Sigmoid colon (tissue), 6 donors: ENCODE measurements at regions not wholly inside any gene's neighbourhood (a gene's known extent, or its start where the extent isn't known, plus 50 kb on each side); places are given as distances from the start of the nearest gene placed in this dataset.

Experiments used
- DNase-seq: peaks from one replicate; pipeline ENCODE4 v3.0.0-alpha.2; 2019
- H3K27ac ChIP-seq, 4 donors: fragments of 200-600 bp; sonication (generic); one replicate each; pipeline ENCODE4 v1.5.1; 2016 to 2019; ENCODE audit warnings: mild to moderate bottlenecking in 1 of 4
- H3K27me3 ChIP-seq, 3 donors: fragments of 200-600 bp; sonication (generic); one replicate each; pipeline ENCODE4 v1.5.1; 2019; ENCODE audit warnings: mild to moderate bottlenecking in 1 of 3
- H3K36me3 ChIP-seq, 4 donors: fragments of 200-600 bp; sonication (generic); one replicate each; pipeline ENCODE4 v1.5.1; 2016 to 2019
- H3K4me1 ChIP-seq, 4 donors: fragments of 200-600 bp; sonication (generic); one replicate each; pipeline ENCODE4 v1.5.1; 2017 to 2019
- H3K4me3 ChIP-seq, 4 donors: fragments of 200-600 bp; sonication (generic); one replicate each; pipeline ENCODE4 v1.5.1; 2017 to 2019; ENCODE audit warnings: mild to moderate bottlenecking in 2 of 4, moderate library complexity in 1 of 4
- H3K9me3 ChIP-seq, 4 donors: fragments of 200-600 bp in 3 of 4; sonication (generic) in 3 of 4; one replicate each; pipeline versions ENCODE4 v1.5.1 to v1.6.1; 2013 to 2019
- EP300 ChIP-seq, 4 donors: sonication (generic); formaldehyde crosslinking; IDR thresholded peaks; one replicate each; pipeline ENCODE4 v1.6.1; 2017; ENCODE audit warnings: antibody characterized with exemption in 4 of 4
- POLR2A ChIP-seq, 2 donors: fragments of 450-650 bp; IDR thresholded peaks; one replicate each; pipeline ENCODE4 v1.6.1; 2016; ENCODE audit warnings: antibody characterized with exemption in 2 of 2, mild to moderate bottlenecking in 2 of 2, moderate library complexity in 2 of 2
- POLR2AphosphoS5 ChIP-seq, 4 donors: sonication (generic); formaldehyde crosslinking; IDR thresholded peaks; one replicate each; pipeline ENCODE4 v1.6.1; 2017; ENCODE audit warnings: antibody characterized with exemption in 4 of 4
- WGBS, 2 donors: extraction: QIAGEN DNeasy Blood & Tissue Kit; methylation state at CpG; one replicate each; pipeline ENCODE4 v1.1.7; 2013; 5-methylcytosine and 5-hydroxymethylcytosine counted together
- intact Hi-C: fragments of 100-400 bp; cut with DNase I; formaldehyde crosslinking; loops from one replicate; pipeline ENCODE4 v1.15.1; 2023
- TF ChIP-seq, protein P1 (sequence below), 4 experiments: fragments of 450-650 bp in 3 of 4; fragments of 200-600 bp in 1 of 4; IDR thresholded peaks; one replicate each; pipeline ENCODE4 v1.5.1; 2016 to 2019; ENCODE audit warnings: antibody characterized with exemption in 4 of 4, mild to moderate bottlenecking in 3 of 4, moderate library complexity in 2 of 4
- donor health status: healthy with polysubstance abuse.
- donor health status: healthy.

DNA sequence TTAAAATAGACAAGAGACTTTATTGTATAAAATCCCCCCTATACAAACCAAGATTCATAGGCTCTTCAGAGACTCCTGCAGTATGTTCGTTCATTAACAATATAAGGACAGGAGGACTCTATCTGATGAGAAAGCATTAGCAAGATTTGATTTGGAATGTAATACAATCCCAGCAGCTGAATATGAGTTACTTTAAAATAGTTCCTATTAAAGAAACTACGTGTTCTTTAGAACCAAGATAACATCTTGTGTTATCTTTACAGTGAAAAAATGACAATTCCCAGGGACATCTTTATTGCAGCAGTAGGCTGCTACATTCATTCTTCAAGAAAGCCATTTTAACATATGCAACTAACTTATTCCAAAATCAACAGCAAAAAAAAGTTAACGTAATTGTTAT is 1360.1 kb upstream of the GJE1 start:
- no peaks in the 10 kb centered on the region for H3K36me3 ChIP-seq
- intact Hi-C loops: no loop called here

DNA sequence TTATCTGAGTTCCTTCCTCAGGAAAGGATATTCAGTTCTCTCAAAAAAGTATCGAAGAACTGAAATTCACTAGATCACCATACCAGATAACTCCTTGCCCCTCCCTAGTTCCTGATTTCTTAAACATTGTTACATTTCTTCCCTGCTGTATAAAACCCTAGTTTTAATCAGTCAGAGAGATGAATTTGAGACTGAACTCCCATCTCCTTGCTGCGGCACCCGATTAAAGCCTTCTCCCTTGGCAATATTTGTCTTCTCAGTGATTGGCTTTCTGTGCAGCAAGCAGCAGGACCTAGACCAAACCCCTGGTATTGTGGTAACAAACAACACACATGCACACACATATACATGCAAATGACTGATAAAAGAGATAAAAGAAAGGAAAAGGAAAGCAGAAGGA is 1364.6 kb upstream of the GJE1 start:
- Histone ChIP-seq H3K27me3 (no peaks in the 10 kb centered on the region), H3K4me3 (no peak overlapping the region), H3K4me1 (no peaks in the 10 kb centered on the region), H3K36me3 (no peaks in the 10 kb centered on the region), H3K27ac (no peak overlapping the region), H3K9me3 (no peaks in the 10 kb centered on the region)
- intact Hi-C loops: no loop called here
- TF ChIP-seq, protein P1, sequence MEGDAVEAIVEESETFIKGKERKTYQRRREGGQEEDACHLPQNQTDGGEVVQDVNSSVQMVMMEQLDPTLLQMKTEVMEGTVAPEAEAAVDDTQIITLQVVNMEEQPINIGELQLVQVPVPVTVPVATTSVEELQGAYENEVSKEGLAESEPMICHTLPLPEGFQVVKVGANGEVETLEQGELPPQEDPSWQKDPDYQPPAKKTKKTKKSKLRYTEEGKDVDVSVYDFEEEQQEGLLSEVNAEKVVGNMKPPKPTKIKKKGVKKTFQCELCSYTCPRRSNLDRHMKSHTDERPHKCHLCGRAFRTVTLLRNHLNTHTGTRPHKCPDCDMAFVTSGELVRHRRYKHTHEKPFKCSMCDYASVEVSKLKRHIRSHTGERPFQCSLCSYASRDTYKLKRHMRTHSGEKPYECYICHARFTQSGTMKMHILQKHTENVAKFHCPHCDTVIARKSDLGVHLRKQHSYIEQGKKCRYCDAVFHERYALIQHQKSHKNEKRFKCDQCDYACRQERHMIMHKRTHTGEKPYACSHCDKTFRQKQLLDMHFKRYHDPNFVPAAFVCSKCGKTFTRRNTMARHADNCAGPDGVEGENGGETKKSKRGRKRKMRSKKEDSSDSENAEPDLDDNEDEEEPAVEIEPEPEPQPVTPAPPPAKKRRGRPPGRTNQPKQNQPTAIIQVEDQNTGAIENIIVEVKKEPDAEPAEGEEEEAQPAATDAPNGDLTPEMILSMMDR (IDR thresholded peaks at IDR 0.05): no peak
- TF ChIP-seq POLR2A (IDR thresholded peaks at IDR 0.05) (no peak), EP300 (IDR thresholded peaks at IDR 0.05) (no peak), POLR2AphosphoS5 (IDR thresholded peaks at IDR 0.05) (no peak)
- WGBS, 2 donors: 79 to 94% methylated on average over 3 of the region's 3 CpGs
- no peak for DNase-seq

More for the DNA sequence above, 1360.1 kb upstream of the GJE1 start:
- no peaks in the 10 kb centered on the region for H3K27me3 ChIP-seq
- H3K9me3 ChIP-seq: no peaks in the 10 kb centered on the region
- TF ChIP-seq, protein P1 (IDR thresholded peaks at IDR 0.05): no peak
- TF ChIP-seq POLR2A (IDR thresholded peaks at IDR 0.05) (no peak), EP300 (IDR thresholded peaks at IDR 0.05) (no peak), POLR2AphosphoS5 (IDR thresholded peaks at IDR 0.05) (no peak)
- no peak overlapping the region for H3K27ac ChIP-seq
- no peak overlapping the region for H3K4me3 ChIP-seq
- peaks cover 0 to 13% (median 11%) of the 10 kb centered on the region in 4 donors for H3K4me1 ChIP-seq
- 56 to 74% methylated on average over 3 of the region's 3 CpGs for WGBS, 2 donors
- no peak for DNase-seq

DNA sequence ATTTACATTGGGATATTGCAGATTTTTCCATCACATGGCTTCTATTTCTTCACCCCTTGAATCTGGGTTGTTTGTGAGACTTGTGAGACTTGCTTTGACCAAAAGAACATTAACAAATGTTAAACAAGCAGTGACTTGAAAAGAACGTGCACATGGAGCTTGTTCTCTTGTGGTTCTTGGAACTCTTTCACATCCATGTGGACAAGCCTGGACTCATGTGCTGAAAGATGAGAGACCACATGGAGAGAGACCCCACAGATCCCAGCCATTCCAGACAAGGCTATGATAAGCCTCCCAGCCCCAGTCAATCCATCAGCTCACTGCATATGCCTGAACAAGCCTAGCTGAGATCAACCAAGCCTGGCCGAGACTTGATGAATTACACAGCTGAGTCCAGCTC is 1365.7 kb upstream of the GJE1 start:
- WGBS, 2 donors: 89 to 91% methylated on average over 2 of the region's 2 CpGs
- TF ChIP-seq EP300 (IDR thresholded peaks at IDR 0.05) (no peak), POLR2AphosphoS5 (IDR thresholded peaks at IDR 0.05) (no peak), POLR2A (IDR thresholded peaks at IDR 0.05) (no peak)
- TF ChIP-seq, protein P1 (IDR thresholded peaks at IDR 0.05): no peak
- no peak overlapping the region for H3K4me3 ChIP-seq
- no peak overlapping the region for H3K27ac ChIP-seq
- H3K9me3 ChIP-seq: no peaks in the 10 kb centered on the region
- no peaks in the 10 kb centered on the region for H3K4me1 ChIP-seq
- DNase-seq: no peak
- no peaks in the 10 kb centered on the region for H3K36me3 ChIP-seq
- intact Hi-C loops: no loop called here
- H3K27me3 ChIP-seq: no peaks in the 10 kb centered on the region

DNA sequence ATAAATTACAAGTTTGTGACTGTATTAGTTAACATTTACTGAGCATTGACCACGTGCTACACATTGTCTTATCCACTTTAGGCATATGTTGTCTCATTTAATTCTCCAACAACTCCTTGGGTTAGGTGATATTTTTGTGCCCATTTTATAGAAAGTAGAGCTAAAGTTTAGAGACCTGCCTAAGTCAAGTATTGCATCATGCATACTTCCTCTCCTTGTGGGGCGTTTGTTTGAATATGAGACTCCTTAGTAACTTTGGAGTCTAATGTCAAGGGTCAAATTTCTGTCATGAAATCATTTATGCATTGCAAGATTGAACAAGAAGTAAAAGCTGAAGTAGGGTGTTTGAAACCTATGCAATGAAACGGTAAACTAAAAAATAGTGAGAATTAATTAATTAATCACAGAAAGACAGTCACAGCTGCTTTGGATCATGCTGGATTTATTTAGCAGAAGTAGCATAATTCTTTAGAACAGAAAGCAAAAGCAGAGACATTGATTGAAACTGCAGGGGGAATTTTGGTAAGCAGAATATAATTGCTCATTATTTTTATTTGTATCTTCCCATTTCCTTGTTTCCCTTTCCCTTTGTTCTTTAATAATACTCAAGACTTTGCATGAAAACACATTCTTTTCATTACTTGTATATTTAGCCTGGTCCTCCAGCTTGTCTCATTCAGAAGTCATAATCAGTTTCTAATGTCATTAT is 1374.4 kb upstream of the GJE1 start:
- intact Hi-C loops: no loop called here
- TF ChIP-seq POLR2AphosphoS5 (IDR thresholded peaks at IDR 0.05) (no peak), POLR2A (IDR thresholded peaks at IDR 0.05) (no peak), EP300 (IDR thresholded peaks at IDR 0.05) (no peak)
- TF ChIP-seq, protein P1 (IDR thresholded peaks at IDR 0.05): no peak
- H3K4me1 ChIP-seq: no peaks in the 10 kb centered on the region
- 52 to 72% methylated on average over 3 of the region's 3 CpGs for whole genome bisulfite sequencing, 2 donors
- H3K27ac ChIP-seq: no peak overlapping the region
- no peaks in the 10 kb centered on the region for H3K9me3 ChIP-seq
- DNase-seq: no peak
- no peak overlapping the region for H3K4me3 ChIP-seq
- no peaks in the 10 kb centered on the region for H3K36me3 ChIP-seq
- H3K27me3 ChIP-seq: no peaks in the 10 kb centered on the region

DNA sequence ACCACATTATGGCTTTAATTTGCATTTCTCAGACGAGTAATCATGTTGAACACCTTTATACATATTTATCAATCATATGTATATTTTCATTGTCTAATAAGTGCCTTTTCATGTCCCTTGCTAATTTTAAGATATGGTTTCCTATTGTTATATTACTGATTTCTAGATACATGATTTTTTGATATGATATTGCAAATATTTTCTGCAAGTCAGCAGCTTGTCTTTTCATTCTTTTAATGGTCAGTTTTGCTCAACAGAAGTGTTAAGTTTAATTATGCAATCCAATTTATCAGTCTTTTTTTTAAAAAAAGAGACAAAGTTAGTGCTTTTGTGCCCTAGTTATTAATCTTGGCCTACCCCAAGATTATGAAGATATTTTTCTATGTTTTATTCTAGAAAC is 1377.8 kb upstream of the CITED2 start:
- H3K27ac ChIP-seq: no peak overlapping the region
- no peaks in the 10 kb centered on the region for H3K36me3 ChIP-seq
- no peak overlapping the region for H3K4me3 ChIP-seq
- WGBS, 2 donors: 75% methylated on average over 1 of the region's 1 CpG
- no peaks in the 10 kb centered on the region for H3K9me3 ChIP-seq
- intact Hi-C loops: no loop called here
- H3K4me1 ChIP-seq: no peaks in the 10 kb centered on the region
- no peak for DNase-seq
- TF ChIP-seq EP300 (IDR thresholded peaks at IDR 0.05) (no peak), POLR2AphosphoS5 (IDR thresholded peaks at IDR 0.05) (no peak)
- no peaks in the 10 kb centered on the region for H3K27me3 ChIP-seq
